IMR-90 (cell line): ENCODE measurements at regions not wholly inside any gene's neighbourhood (a gene's known extent, or its start where the extent isn't known, plus 50 kb on each side); places are given as distances from the start of the nearest gene placed in this dataset.

ENCODE experiments used
- ATAC-seq: fragments of 200-7000 bp; cut with Tn5 transposase; 2 replicates; pipeline ENCODE4 v1.9.1; 2020; ENCODE audit warnings: low read depth, mild to moderate bottlenecking, moderate library complexity
- BruUV-seq: library from RNA; stranded (reverse); fragments of 400-500 nt; replicated peaks from 2 replicates; lab custom pipeline; 2021; lab: Mats Ljungman, UMichigan
- CTCF ChIA-PET: fragments of 300-600 bp; formaldehyde crosslinking; extraction: SDS; loops from one replicate; lab custom pipeline; 2021; ENCODE audit warnings: antibody characterized with exemption; lab: Yijun Ruan, JAX
- POLR2A ChIA-PET: fragments of 300-600 bp; sonication (Branson Sonifier 250); formaldehyde crosslinking; loops from one replicate; lab custom pipeline; 2022; ENCODE audit warnings: antibody characterized with exemption; ENCODE audit not compliant: unreplicated experiment; lab: Charles Lee
- DNase-seq: peaks from one replicate; pipeline ENCODE4 v3.0.0; 2013
- H2AFZ ChIP-seq: replicated peaks from 2 replicates; pipeline ENCODE3; 2013; ENCODE audit warnings: low read length, mild to moderate bottlenecking; ENCODE audit not compliant: poor library complexity
- H2AK5ac ChIP-seq: 2 replicates; pipeline ENCODE4 v1.6.1; 2013; ENCODE audit warnings: low read depth, low read length, inconsistent platforms
- H2AK9ac ChIP-seq: replicated peaks from 2 replicates; pipeline ENCODE3; 2013; ENCODE audit warnings: mild to moderate bottlenecking, low read depth, low read length, moderate library complexity; ENCODE audit not compliant: poor library complexity
- H2BK120ac ChIP-seq: 2 replicates; pipeline ENCODE4 v1.6.1; 2013; ENCODE audit warnings: low read depth, low read length, inconsistent platforms
- H2BK15ac ChIP-seq: 3 replicates; pipeline ENCODE4 v1.6.1; 2013; ENCODE audit warnings: low read depth, low read length, inconsistent platforms
- H2BK20ac ChIP-seq: 2 replicates; pipeline ENCODE4 v1.6.1; 2013; ENCODE audit warnings: low read depth, mild to moderate bottlenecking, inconsistent platforms, low read length, moderate library complexity
- H2BK5ac ChIP-seq: 2 replicates; pipeline ENCODE4 v1.6.1; 2013; ENCODE audit warnings: mild to moderate bottlenecking, low read depth, low read length, inconsistent platforms; ENCODE audit not compliant: poor library complexity, severe bottlenecking
- H3K14ac ChIP-seq: replicated peaks from 2 replicates; pipeline ENCODE4 v1.6.1; 2013; ENCODE audit warnings: low read depth, low read length, inconsistent platforms
- H3K18ac ChIP-seq: 2 replicates; pipeline ENCODE4 v1.6.1; 2013; ENCODE audit warnings: low read depth, low read length, control low read depth
- H3K23ac ChIP-seq: 2 replicates; pipeline ENCODE4 v1.6.1; 2013; ENCODE audit warnings: low read depth, low read length, inconsistent platforms
- H3K27ac ChIP-seq: 2 replicates; pipeline ENCODE4 v1.5.1; 2013; ENCODE audit warnings: mild to moderate bottlenecking, control low read depth, low read length; ENCODE audit not compliant: insufficient read depth
- H3K27me3 ChIP-seq: 2 replicates; pipeline ENCODE4 v1.6.1; 2013; ENCODE audit warnings: low read length; ENCODE audit not compliant: control insufficient read depth, insufficient read depth
- H3K36me3 ChIP-seq: 2 replicates; pipeline ENCODE4 v1.6.1; 2013; ENCODE audit warnings: low read length, mixed read lengths; ENCODE audit not compliant: control insufficient read depth, insufficient read depth
- H3K4ac ChIP-seq: 2 replicates; pipeline ENCODE4 v1.6.1; 2013; ENCODE audit warnings: low read depth, low read length, inconsistent platforms
- H3K4me1 ChIP-seq: 2 replicates; pipeline ENCODE4 v1.6.1; 2013; ENCODE audit warnings: low read length, mixed read lengths; ENCODE audit not compliant: control insufficient read depth, insufficient read depth
- H3K4me2 ChIP-seq: 2 replicates; pipeline ENCODE4 v1.6.1; 2013; ENCODE audit warnings: low read depth, mild to moderate bottlenecking, control low read depth, low read length, moderate library complexity
- H3K4me3 ChIP-seq: 2 replicates; pipeline ENCODE4 v1.5.1; 2013; ENCODE audit warnings: low read depth, mild to moderate bottlenecking, control low read depth, low read length, moderate library complexity; ENCODE audit not compliant: insufficient read depth
- H3K56ac ChIP-seq: 2 replicates; pipeline ENCODE4 v1.6.1; 2013; ENCODE audit warnings: low read length, inconsistent platforms; ENCODE audit not compliant: insufficient read depth; ENCODE audit errors: extremely low read depth
- H3K79me1 ChIP-seq, 2 experiments: 2 replicates each; pipeline ENCODE4 v1.6.1; 2013; ENCODE audit warnings: low read length in 2 of 2, inconsistent platforms in 1 of 2, low read depth in 1 of 2
- H3K9ac ChIP-seq: 2 replicates; pipeline ENCODE4 v1.6.1; 2013; ENCODE audit warnings: low read depth, low read length, control low read depth
- H3K9me1 ChIP-seq: 2 replicates; pipeline ENCODE4 v1.6.1; 2013; ENCODE audit warnings: low read length, inconsistent platforms; ENCODE audit not compliant: insufficient read depth
- H3K9me3 ChIP-seq: 2 replicates; pipeline ENCODE4 v1.6.1; 2013; ENCODE audit warnings: low read length; ENCODE audit not compliant: control insufficient read depth, insufficient read depth
- H4K20me1 ChIP-seq: 2 replicates; pipeline ENCODE4 v1.6.1; 2013; ENCODE audit warnings: low read length, inconsistent platforms; ENCODE audit not compliant: insufficient read depth
- H4K5ac ChIP-seq: 2 replicates; pipeline ENCODE4 v1.6.1; 2013; ENCODE audit warnings: mild to moderate bottlenecking, low read depth, low read length, control low read depth
- H4K8ac ChIP-seq, 2 experiments: 2 replicates each; pipeline ENCODE4 v1.6.1; 2013; ENCODE audit warnings: low read depth in 2 of 2, low read length in 2 of 2, control low read depth in 1 of 2, inconsistent platforms in 1 of 2
- H4K91ac ChIP-seq: 2 replicates; pipeline ENCODE4 v1.6.1; 2013; ENCODE audit warnings: low read depth, low read length, inconsistent platforms; ENCODE audit not compliant: insufficient read depth
- RCOR1 ChIP-seq: IDR thresholded peaks from 2 replicates; pipeline ENCODE4 v1.6.1; 2012; ENCODE audit warnings: mild to moderate bottlenecking, low read length, improper control_type of control experiment; ENCODE audit not compliant: insufficient replicate concordance
- WGBS, 2 experiments: methylation state at CpG; one replicate each; pipeline versions ENCODE4 v1.1.5 to v1.1.7; 2013; ENCODE audit warnings: missing lambda C conversion rate in 2 of 2; ENCODE audit not compliant: insufficient read length in 1 of 2; ENCODE audit errors: extremely low coverage in 2 of 2; 5-methylcytosine and 5-hydroxymethylcytosine counted together
- dilution Hi-C: fragments of 300-500 bp; cut with HindIII; formaldehyde crosslinking; loops from one replicate; pipeline ENCODE4 v1.14.3; 2018; ENCODE audit warnings: low sequenced_read_pairs; ENCODE audit not compliant: unreplicated experiment
- in situ Hi-C: fragments of 300-500 bp; cut with MboI; formaldehyde crosslinking; loops from 3 replicates; pipeline ENCODE4 v1.14.3; 2019; ENCODE audit warnings: low sequenced_read_pairs, inconsistent platforms, mixed read lengths
- intact Hi-C: fragments of 100-400 bp; cut with micrococcal nuclease; formaldehyde crosslinking; loops from 2 replicates; pipeline ENCODE4 v1.10.0; 2022

- TF ChIP-seq RCOR1 = no peak
- Histone ChIP-seq H3K9me3 (no peaks in the 10 kb centered on the region), H3K79me1 (no peaks in the 10 kb centered on the region), H3K4me1 (no peaks in the 10 kb centered on the region; the same call in 1 of the 2 replicates), H3K4ac (no peak overlapping the region), H3K36me3 (no peaks in the 10 kb centered on the region), H3K23ac (no peak overlapping the region), H4K8ac (no peak overlapping the region), H4K5ac (no peak overlapping the region), H3K56ac (no peak overlapping the region), H2BK5ac (no peak overlapping the region), H3K9ac (no peak overlapping the region), H3K9me1 (no peaks in the 10 kb centered on the region; the same call in 1 of the 2 replicates), H3K27me3 (no peaks in the 10 kb centered on the region), H2AFZ (no peak overlapping the region), H3K4me2 (no peak overlapping the region), H3K4me3 (no peak overlapping the region), H2BK120ac (no peak overlapping the region), H4K20me1 (no peaks in the 10 kb centered on the region), H2BK20ac (no peak overlapping the region), H2AK9ac (no peak overlapping the region), H3K18ac (no peak overlapping the region), H2BK15ac (no peak overlapping the region), H3K27ac (no peak overlapping the region), H4K91ac (no peak overlapping the region), H2AK5ac (no peak overlapping the region), H3K14ac (no peak overlapping the region)
- no peak for ATAC-seq
- CTCF ChIA-PET = no interaction called here
- POLR2A ChIA-PET = no interaction called here
- intact Hi-C loops (no loop called here), in situ Hi-C loops (no loop called here), dilution Hi-C loops (no loop called here)
- no peak for DNase-seq
- WGBS, 2 experiments = no CpG with 5 or more reads among the region's 1 CpG
- BruUV-seq = no TSS peak
Observed at GRCh38 chr4:124184792-124185191, 527.7 kb downstream of the ANKRD50 start.
